ENCODE measurements at regions not wholly inside any gene's neighbourhood (a gene's known extent, or its start where the extent isn't known, plus 50 kb on each side); places are given as distances from the start of the nearest gene placed in this dataset.

- H3K27me3 Mint-ChIP-seq: peaks cover 3 to 4% of the 10 kb centered on the region in 2 donors
- H3K27ac Mint-ChIP-seq: no peak overlapping the region
- WGBS (ENCODE audit: insufficient coverage): 86% methylated on average over 1 of the region's 4 CpGs
These were observed 431.1 kb upstream of the KLF6 start for GRCh38 chr10:4215963-4216575.

GRCh38 chr10:4215485-4215884 lies 430.5 kb upstream of the KLF6 start:
- Histone ChIP-seq H3K27ac (ENCODE audit: low read length) (no peak overlapping the region), H3K27me3 (replicated peaks in 1 of 2; ENCODE audit: control insufficient read depth in 2 of 2, extremely low read depth in 1 of 2, insufficient read depth in 2 of 2, low read length in 1 of 2) (no peaks in the 10 kb centered on the region), H3K4me3 (ENCODE audit: control insufficient read depth in 1 of 2, extremely low read depth in 1 of 2, low read length in 1 of 2) (no peak overlapping the region), H3K36me3 (ENCODE audit: control insufficient read depth in 2 of 2, extremely low read depth in 1 of 2, insufficient read depth in 1 of 2, low read length in 1 of 2) (no peaks in the 10 kb centered on the region), H3K9me3 (no peaks in the 10 kb centered on the region), H3K4me1 (ENCODE audit: control insufficient read depth in 1 of 2, extremely low read depth in 1 of 2, insufficient read depth in 2 of 2, low read length in 2 of 2) (no peaks in the 10 kb centered on the region)
- ATAC-seq (replicated peaks in 1 of 4): no peak
- DNase-seq: no peak
- ChIA-PET CTCF (no interaction called here), POLR2A (no interaction called here)
- H3K4me1 Mint-ChIP-seq: peaks cover 0 to 1% (median under 1%) of the 10 kb centered on the region in 3 donors
- H3K27ac Mint-ChIP-seq: no peak overlapping the region
- 86% methylated on average over 1 of the region's 4 CpGs for WGBS (ENCODE audit: insufficient coverage)
- no peak overlapping the region for H3K4me3 Mint-ChIP-seq
- peaks cover 0 to under 1% (median 0%) of the 10 kb centered on the region in 3 donors for H3K9me3 Mint-ChIP-seq
- peaks cover under 1 to 3% of the 10 kb centered on the region in 2 donors for H3K27me3 Mint-ChIP-seq
- H3K36me3 Mint-ChIP-seq: no peaks in the 10 kb centered on the region

More at GRCh38 chr10:4215963-4216575, 431.1 kb upstream of the KLF6 start:
- ATAC-seq (replicated peaks in 1 of 4) (no peak), DNase-seq (no peak)
- Histone ChIP-seq H3K4me3 (ENCODE audit: control insufficient read depth in 1 of 2, extremely low read depth in 1 of 2, low read length in 1 of 2) (no peak overlapping the region), H3K4me1 (ENCODE audit: control insufficient read depth in 1 of 2, extremely low read depth in 1 of 2, insufficient read depth in 2 of 2, low read length in 2 of 2) (no peaks in the 10 kb centered on the region), H3K36me3 (ENCODE audit: control insufficient read depth in 2 of 2, extremely low read depth in 1 of 2, insufficient read depth in 1 of 2, low read length in 1 of 2) (no peaks in the 10 kb centered on the region), H3K27ac (ENCODE audit: low read length) (no peak overlapping the region), H3K27me3 (replicated peaks in 1 of 2; ENCODE audit: control insufficient read depth in 2 of 2, extremely low read depth in 1 of 2, insufficient read depth in 2 of 2, low read length in 1 of 2) (no peaks in the 10 kb centered on the region), H3K9me3 (no peaks in the 10 kb centered on the region)
- Mint-ChIP-seq H3K36me3 (no peaks in the 10 kb centered on the region), H3K9me3 (peaks cover 0 to 4% (median 0%) of the 10 kb centered on the region in 3 donors), H3K4me1 (peaks cover 0 to 7% (median 1%) of the 10 kb centered on the region in 3 donors), H3K4me3 (no peak overlapping the region)
- POLR2A ChIA-PET: no interaction called here
- CTCF ChIA-PET: no interaction called here

GRCh38 chr10:4214908-4215307 lies 429.9 kb upstream of the KLF6 start:
- ATAC-seq (replicated peaks in 1 of 4) (no peak), DNase-seq (no peak)
- Mint-ChIP-seq H3K27ac (no peak overlapping the region), H3K4me3 (no peak overlapping the region), H3K9me3 (no peaks in the 10 kb centered on the region), H3K36me3 (no peaks in the 10 kb centered on the region), H3K27me3 (peaks cover 0 to 3% of the 10 kb centered on the region in 2 donors), H3K4me1 (peaks cover 0 to 1% (median 0%) of the 10 kb centered on the region in 3 donors)
- Histone ChIP-seq H3K9me3 (no peaks in the 10 kb centered on the region), H3K36me3 (ENCODE audit: control insufficient read depth in 2 of 2, extremely low read depth in 1 of 2, insufficient read depth in 1 of 2, low read length in 1 of 2) (no peaks in the 10 kb centered on the region), H3K27me3 (replicated peaks in 1 of 2; ENCODE audit: control insufficient read depth in 2 of 2, extremely low read depth in 1 of 2, insufficient read depth in 2 of 2, low read length in 1 of 2) (no peaks in the 10 kb centered on the region), H3K27ac (ENCODE audit: low read length) (no peak overlapping the region), H3K4me3 (ENCODE audit: control insufficient read depth in 1 of 2, extremely low read depth in 1 of 2, low read length in 1 of 2) (no peak overlapping the region), H3K4me1 (ENCODE audit: control insufficient read depth in 1 of 2, extremely low read depth in 1 of 2, insufficient read depth in 2 of 2, low read length in 2 of 2) (no peaks in the 10 kb centered on the region)
- 80% methylated on average over 1 of the region's 1 CpG for WGBS (ENCODE audit: insufficient coverage)
- CTCF ChIA-PET: interaction anchor here in 1 of 2 donors (0.7 kb wide), 1 partner anchor 654 kb away, joined by 3 read pairs; no protein-coding TSS in a partner anchor
- POLR2A ChIA-PET: interaction anchor here in 1 of 2 donors (0.5 kb wide), 1 partner anchor 821 kb away, joined by 3 read pairs; no protein-coding TSS in a partner anchor

GRCh38 chr10:4213441-4213840 lies 428.4 kb upstream of the KLF6 start:
- DNase-seq (no peak), ATAC-seq (replicated peaks in 1 of 4) (no peak)
- Histone ChIP-seq H3K27me3 (replicated peaks in 1 of 2; ENCODE audit: control insufficient read depth in 2 of 2, extremely low read depth in 1 of 2, insufficient read depth in 2 of 2, low read length in 1 of 2) (no peaks in the 10 kb centered on the region), H3K4me1 (ENCODE audit: control insufficient read depth in 1 of 2, extremely low read depth in 1 of 2, insufficient read depth in 2 of 2, low read length in 2 of 2) (no peaks in the 10 kb centered on the region), H3K27ac (ENCODE audit: low read length) (no peak overlapping the region), H3K9me3 (no peaks in the 10 kb centered on the region), H3K4me3 (ENCODE audit: control insufficient read depth in 1 of 2, extremely low read depth in 1 of 2, low read length in 1 of 2) (no peak overlapping the region), H3K36me3 (ENCODE audit: control insufficient read depth in 2 of 2, extremely low read depth in 1 of 2, insufficient read depth in 1 of 2, low read length in 1 of 2) (no peaks in the 10 kb centered on the region)
- 100% methylated on average over 1 of the region's 4 CpGs for WGBS (ENCODE audit: insufficient coverage)
- H3K27ac Mint-ChIP-seq: no peak overlapping the region
- H3K27me3 Mint-ChIP-seq: no peaks in the 10 kb centered on the region
- POLR2A ChIA-PET: no interaction called here
- no peaks in the 10 kb centered on the region for H3K9me3 Mint-ChIP-seq
- peaks cover 0 to 1% (median 0%) of the 10 kb centered on the region in 3 donors for H3K4me1 Mint-ChIP-seq
- H3K36me3 Mint-ChIP-seq: no peaks in the 10 kb centered on the region
- CTCF ChIA-PET: no interaction called here
- H3K4me3 Mint-ChIP-seq: no peak overlapping the region

GRCh38 chr10:4212111-4212630 lies 427.2 kb upstream of the KLF6 start:
- Histone ChIP-seq H3K27me3 (replicated peaks in 1 of 2; ENCODE audit: control insufficient read depth in 2 of 2, extremely low read depth in 1 of 2, insufficient read depth in 2 of 2, low read length in 1 of 2) (no peaks in the 10 kb centered on the region), H3K4me1 (ENCODE audit: control insufficient read depth in 1 of 2, extremely low read depth in 1 of 2, insufficient read depth in 2 of 2, low read length in 2 of 2) (no peaks in the 10 kb centered on the region), H3K36me3 (ENCODE audit: control insufficient read depth in 2 of 2, extremely low read depth in 1 of 2, insufficient read depth in 1 of 2, low read length in 1 of 2) (no peaks in the 10 kb centered on the region), H3K4me3 (ENCODE audit: control insufficient read depth in 1 of 2, extremely low read depth in 1 of 2, low read length in 1 of 2) (no peak overlapping the region), H3K9me3 (no peaks in the 10 kb centered on the region), H3K27ac (ENCODE audit: low read length) (no peak overlapping the region)
- H3K4me3 Mint-ChIP-seq: no peak overlapping the region
- no peak overlapping the region for H3K27ac Mint-ChIP-seq
- ChIA-PET POLR2A (no interaction called here), CTCF (interaction anchor here in 1 of 2 donors (0.6 kb wide), 1 partner anchor 1623 kb away, joined by 3 read pairs; no protein-coding TSS in a partner anchor)
- no peaks in the 10 kb centered on the region for H3K27me3 Mint-ChIP-seq
- no peaks in the 10 kb centered on the region for H3K9me3 Mint-ChIP-seq
- 100% methylated on average over 2 of the region's 2 CpGs for WGBS (ENCODE audit: insufficient coverage)
- no peak for ATAC-seq (replicated peaks in 1 of 4)
- DNase-seq: no peak
- H3K36me3 Mint-ChIP-seq: no peaks in the 10 kb centered on the region
- H3K4me1 Mint-ChIP-seq: peaks cover 0 to 1% (median 0%) of the 10 kb centered on the region in 3 donors

- 84% methylated on average over 2 of the region's 5 CpGs for WGBS (ENCODE audit: insufficient coverage)
These were observed 423.5 kb upstream of the KLF6 start for GRCh38 chr10:4208499-4208898.

More at GRCh38 chr10:4208499-4208898, 423.5 kb upstream of the KLF6 start:
- no peak overlapping the region for H3K27ac Mint-ChIP-seq
- H3K4me3 Mint-ChIP-seq: no peak overlapping the region
- ChIA-PET POLR2A (no interaction called here), CTCF (interaction anchor here in 1 of 2 donors (0.7 kb wide), 1 partner anchor 11 kb away, joined by 4 read pairs; no protein-coding TSS in a partner anchor)
- Histone ChIP-seq H3K27ac (ENCODE audit: low read length) (no peak overlapping the region), H3K9me3 (no peaks in the 10 kb centered on the region), H3K27me3 (replicated peaks in 1 of 2; ENCODE audit: control insufficient read depth in 2 of 2, extremely low read depth in 1 of 2, insufficient read depth in 2 of 2, low read length in 1 of 2) (no peaks in the 10 kb centered on the region), H3K4me1 (ENCODE audit: control insufficient read depth in 1 of 2, extremely low read depth in 1 of 2, insufficient read depth in 2 of 2, low read length in 2 of 2) (no peaks in the 10 kb centered on the region), H3K4me3 (ENCODE audit: control insufficient read depth in 1 of 2, extremely low read depth in 1 of 2, low read length in 1 of 2) (no peak overlapping the region), H3K36me3 (ENCODE audit: control insufficient read depth in 2 of 2, extremely low read depth in 1 of 2, insufficient read depth in 1 of 2, low read length in 1 of 2) (no peaks in the 10 kb centered on the region)
- H3K4me1 Mint-ChIP-seq: no peaks in the 10 kb centered on the region
- ATAC-seq (replicated peaks in 1 of 4) (no peak), DNase-seq (no peak)
- no peaks in the 10 kb centered on the region for H3K36me3 Mint-ChIP-seq
- no peaks in the 10 kb centered on the region for H3K9me3 Mint-ChIP-seq
- H3K27me3 Mint-ChIP-seq: no peaks in the 10 kb centered on the region
